ENCODE measurements at regions not wholly inside any gene's neighbourhood (a gene's known extent, or its start where the extent isn't known, plus 50 kb on each side); places are given as distances from the start of the nearest gene placed in this dataset.

GRCh38 chr16:6616746-6617145 is 715.9 kb upstream of the RBFOX1 start:
- no peak for TF ChIP-seq EZH2 (IDR thresholded peaks at IDR 0.05; ENCODE audit: low read length)
- TF ChIP-seq CTCF (optimal IDR thresholded peaks at IDR 0.05 in 1 of 3, IDR thresholded peaks at IDR 0.05 in 1 of 3, conservative IDR thresholded peaks at IDR 0.05 in 1 of 3; ENCODE audit: extremely low read depth in 1 of 3, insufficient read depth in 2 of 3, low read length in 3 of 3) = no peak

All from keratinocyte (primary cell).